Activated CD8-positive, alpha-beta T cell treated with anti-CD3 and anti-CD28 coated beads for 36 hours (primary cell): ENCODE measurements at regions not wholly inside any gene's neighbourhood (a gene's known extent, or its start where the extent isn't known, plus 50 kb on each side); places are given as distances from the start of the nearest gene placed in this dataset.

ENCODE experiments used
- ATAC-seq: fragments of 200-7000 bp; cut with Tn5 transposase; one replicate; pipeline ENCODE4 v1.10.0; 2021; ENCODE audit warnings: mild to moderate bottlenecking, moderate library complexity
- CTCF ChIA-PET: fragments of 350-600 bp; sonication (Branson Sonifier 250); formaldehyde crosslinking; loops from one replicate; lab custom pipeline; 2021; ENCODE audit warnings: antibody characterized with exemption; lab: Charles Lee
- POLR2A ChIA-PET: fragments of 350-600 bp; sonication (Branson Sonifier 250); formaldehyde crosslinking; loops from one replicate; lab custom pipeline; 2021; ENCODE audit warnings: antibody characterized with exemption; lab: Charles Lee
- DNase-seq: peaks from one replicate; pipeline ENCODE4 v3.0.0-alpha.2; 2020
- H3K27ac Mint-ChIP-seq: one replicate; pipeline ENCODE4 v1.8.0; 2021; ENCODE audit warnings: mild to moderate bottlenecking, mixed read lengths
- H3K27me3 Mint-ChIP-seq: one replicate; pipeline ENCODE4 v1.8.0; 2021; ENCODE audit warnings: mixed read lengths
- H3K36me3 Mint-ChIP-seq: one replicate; pipeline ENCODE4 v1.8.0; 2021; ENCODE audit warnings: low read depth, mixed read lengths
- H3K4me1 Mint-ChIP-seq: one replicate; pipeline ENCODE4 v1.8.0; 2021; ENCODE audit warnings: low read depth, mixed read lengths
- H3K4me3 Mint-ChIP-seq: one replicate; pipeline ENCODE4 v1.8.0; 2021; ENCODE audit warnings: mild to moderate bottlenecking, moderate library complexity, mixed read lengths
- H3K9me3 Mint-ChIP-seq: one replicate; pipeline ENCODE4 v1.8.0; 2021; ENCODE audit warnings: mixed read lengths
- intact Hi-C: fragments of 100-400 bp; cut with micrococcal nuclease; formaldehyde crosslinking; loops from one replicate; pipeline ENCODE4 v1.10.0; 2022
- TF ChIP-seq, protein P1 (sequence below): fragments of 200-600 bp; IDR thresholded peaks from one replicate; pipeline ENCODE4 v1.8.0; 2022; ENCODE audit warnings: antibody characterized with exemption, mild to moderate bottlenecking

DNA sequence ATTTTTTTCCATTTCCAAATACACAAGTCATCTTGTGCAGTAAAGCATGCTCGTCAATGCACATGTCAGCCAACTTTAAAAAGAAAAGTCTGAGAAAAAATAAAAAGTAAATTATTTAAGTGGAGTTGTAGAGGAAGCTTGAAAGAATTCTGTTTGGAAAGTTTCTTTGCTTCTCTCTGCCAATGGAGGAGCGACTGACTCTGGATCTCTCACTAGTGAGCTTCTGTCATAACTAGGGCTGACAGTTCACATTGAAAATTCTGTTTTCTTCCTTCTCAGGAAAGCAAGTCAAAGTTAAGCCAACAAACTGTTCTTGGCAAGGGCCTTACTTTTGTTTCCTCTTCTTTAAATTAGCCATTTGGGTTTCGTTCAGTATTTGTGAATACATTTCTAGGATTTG is 298.2 kb downstream of the POU4F1 start:
- intact Hi-C loops = no loop called here
- H3K9me3 Mint-ChIP-seq = no peaks in the 10 kb centered on the region
- no peaks in the 10 kb centered on the region for H3K36me3 Mint-ChIP-seq
- ChIA-PET CTCF (no interaction called here), POLR2A (no interaction called here)
- no peak for DNase-seq
- no peak overlapping the region for H3K4me3 Mint-ChIP-seq
- no peaks in the 10 kb centered on the region for H3K4me1 Mint-ChIP-seq
- ATAC-seq = no peak
- no peaks in the 10 kb centered on the region for H3K27me3 Mint-ChIP-seq
- TF ChIP-seq, protein P1, sequence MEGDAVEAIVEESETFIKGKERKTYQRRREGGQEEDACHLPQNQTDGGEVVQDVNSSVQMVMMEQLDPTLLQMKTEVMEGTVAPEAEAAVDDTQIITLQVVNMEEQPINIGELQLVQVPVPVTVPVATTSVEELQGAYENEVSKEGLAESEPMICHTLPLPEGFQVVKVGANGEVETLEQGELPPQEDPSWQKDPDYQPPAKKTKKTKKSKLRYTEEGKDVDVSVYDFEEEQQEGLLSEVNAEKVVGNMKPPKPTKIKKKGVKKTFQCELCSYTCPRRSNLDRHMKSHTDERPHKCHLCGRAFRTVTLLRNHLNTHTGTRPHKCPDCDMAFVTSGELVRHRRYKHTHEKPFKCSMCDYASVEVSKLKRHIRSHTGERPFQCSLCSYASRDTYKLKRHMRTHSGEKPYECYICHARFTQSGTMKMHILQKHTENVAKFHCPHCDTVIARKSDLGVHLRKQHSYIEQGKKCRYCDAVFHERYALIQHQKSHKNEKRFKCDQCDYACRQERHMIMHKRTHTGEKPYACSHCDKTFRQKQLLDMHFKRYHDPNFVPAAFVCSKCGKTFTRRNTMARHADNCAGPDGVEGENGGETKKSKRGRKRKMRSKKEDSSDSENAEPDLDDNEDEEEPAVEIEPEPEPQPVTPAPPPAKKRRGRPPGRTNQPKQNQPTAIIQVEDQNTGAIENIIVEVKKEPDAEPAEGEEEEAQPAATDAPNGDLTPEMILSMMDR = no peak
- H3K27ac Mint-ChIP-seq = no peak overlapping the region

DNA sequence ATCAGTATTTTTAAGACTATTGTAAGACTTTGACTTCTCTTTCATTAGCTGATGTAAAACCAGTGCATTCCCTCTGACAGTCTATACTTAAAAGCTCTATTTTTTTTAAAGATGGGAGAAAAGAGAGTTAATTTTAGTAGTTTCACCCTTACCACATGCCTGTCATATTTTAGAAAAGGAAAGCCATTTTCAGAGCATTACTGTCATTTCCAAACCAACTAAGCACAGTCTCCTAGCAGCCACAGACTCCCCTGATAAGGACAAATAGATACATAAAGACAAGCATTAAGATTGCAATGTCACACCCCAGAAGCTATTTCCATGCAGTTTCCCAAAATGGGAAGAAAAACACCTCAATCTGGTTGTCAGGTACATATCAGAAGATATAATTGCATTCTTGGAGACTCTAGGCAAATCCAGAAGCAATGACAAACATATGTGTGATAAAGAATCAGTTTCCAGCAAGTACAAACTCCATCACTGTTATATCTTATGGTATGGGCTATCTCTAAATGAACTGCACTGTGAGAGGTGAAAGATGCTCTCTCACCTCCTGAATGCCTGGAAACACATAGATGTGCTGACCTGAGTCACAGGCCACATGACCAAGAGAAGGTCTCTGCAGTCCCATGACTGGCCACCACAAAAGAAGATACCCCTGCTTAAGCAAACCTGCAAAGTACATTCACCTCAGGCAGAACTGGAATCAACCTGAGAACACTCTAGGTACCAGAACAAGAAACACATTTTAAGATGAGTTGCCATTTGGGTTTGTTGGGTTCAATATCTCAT is 303.3 kb downstream of the POU4F1 start:
- intact Hi-C loops = no loop called here
- no peaks in the 10 kb centered on the region for H3K9me3 Mint-ChIP-seq
- ChIA-PET CTCF (no interaction called here), POLR2A (no interaction called here)
- ATAC-seq = no peak
- H3K27me3 Mint-ChIP-seq = no peaks in the 10 kb centered on the region
- no peak overlapping the region for H3K4me3 Mint-ChIP-seq
- DNase-seq = no peak
- no peaks in the 10 kb centered on the region for H3K4me1 Mint-ChIP-seq
- H3K36me3 Mint-ChIP-seq = no peaks in the 10 kb centered on the region
- TF ChIP-seq, protein P1 = no peak
- H3K27ac Mint-ChIP-seq = no peak overlapping the region

DNA sequence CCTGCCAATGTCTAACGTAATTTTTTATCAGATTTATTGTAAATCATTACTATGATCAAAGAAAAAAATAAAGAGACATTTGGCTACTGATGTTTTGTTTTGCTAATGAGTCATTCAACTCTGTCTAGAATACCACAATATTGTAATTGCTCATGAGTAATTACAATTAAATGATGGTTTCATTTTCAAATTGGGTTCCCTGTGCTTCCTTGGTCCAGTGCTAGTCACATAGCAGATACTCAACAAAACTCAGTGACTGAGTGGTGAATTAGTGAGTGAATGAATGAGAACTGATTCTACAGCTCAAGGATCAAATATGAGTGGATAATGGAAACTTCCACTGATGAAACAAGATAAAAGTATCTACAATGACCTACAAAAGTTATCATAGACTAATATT is 304.7 kb downstream of the POU4F1 start:
- intact Hi-C loops = no loop called here
- Mint-ChIP-seq H3K27ac (no peak overlapping the region), H3K4me1 (no peaks in the 10 kb centered on the region), H3K9me3 (no peaks in the 10 kb centered on the region), H3K36me3 (no peaks in the 10 kb centered on the region), H3K27me3 (no peaks in the 10 kb centered on the region), H3K4me3 (no peak overlapping the region)
- TF ChIP-seq, protein P1 = no peak
- ATAC-seq (no peak), DNase-seq (no peak)
- ChIA-PET POLR2A (no interaction called here), CTCF (no interaction called here)

DNA sequence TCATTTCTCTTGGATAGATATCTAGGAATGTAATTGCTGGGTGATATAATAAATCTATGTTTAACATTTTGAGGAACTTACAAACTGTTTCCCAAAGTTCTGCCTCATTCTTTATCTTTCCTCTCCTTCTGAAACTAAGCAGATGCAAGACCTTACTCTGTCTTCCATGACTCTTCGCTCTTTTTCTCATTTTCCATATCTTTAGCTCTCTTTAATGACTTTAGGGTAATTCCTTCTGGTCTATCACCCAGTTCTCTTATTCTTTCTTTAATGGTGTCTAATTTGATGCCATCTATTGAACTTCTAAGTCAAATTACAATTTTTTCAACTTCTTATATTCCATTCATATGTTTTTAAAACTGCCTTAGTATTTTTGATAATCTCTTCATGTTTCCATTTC is 316.6 kb downstream of the POU4F1 start:
- intact Hi-C loops = no loop called here
- Mint-ChIP-seq H3K36me3 (no peaks in the 10 kb centered on the region), H3K9me3 (peaks cover 7% of the 10 kb centered on the region), H3K27me3 (no peaks in the 10 kb centered on the region), H3K27ac (no peak overlapping the region), H3K4me1 (no peaks in the 10 kb centered on the region), H3K4me3 (no peak overlapping the region)
- CTCF ChIA-PET = no interaction called here
- TF ChIP-seq, protein P1 = no peak
- POLR2A ChIA-PET = no interaction called here
- DNase-seq (no peak), ATAC-seq (no peak)

DNA sequence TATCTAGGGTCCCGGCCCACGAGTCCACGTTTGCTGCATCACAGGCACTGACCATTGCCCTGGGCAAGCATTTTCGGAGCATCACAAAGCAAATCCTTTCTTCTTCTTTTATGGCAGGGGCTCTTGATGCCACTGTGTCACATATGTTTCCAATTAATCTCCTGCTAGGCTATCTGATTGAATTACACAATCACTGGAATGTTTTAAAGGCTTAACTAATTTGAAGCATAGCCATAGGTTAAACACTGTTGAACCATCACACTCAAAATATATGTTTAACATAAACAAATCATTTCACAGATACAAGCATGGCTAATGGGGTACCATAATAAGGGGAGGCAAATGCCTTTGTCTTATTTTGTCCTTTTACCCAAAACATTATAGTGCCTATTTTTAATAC is 338.3 kb downstream of the POU4F1 start:
- DNase-seq (no peak), ATAC-seq (no peak)
- Mint-ChIP-seq H3K27me3 (no peaks in the 10 kb centered on the region), H3K9me3 (peaks cover 5% of the 10 kb centered on the region), H3K36me3 (no peaks in the 10 kb centered on the region), H3K4me3 (no peak overlapping the region), H3K4me1 (no peaks in the 10 kb centered on the region), H3K27ac (no peak overlapping the region)
- intact Hi-C loops = no loop called here
- ChIA-PET CTCF (no interaction called here), POLR2A (no interaction called here)
- TF ChIP-seq, protein P1 = no peak
